ENCODE measurements at regions not wholly inside any gene's neighbourhood (a gene's known extent, or its start where the extent isn't known, plus 50 kb on each side); places are given as distances from the start of the nearest gene placed in this dataset.

DNA sequence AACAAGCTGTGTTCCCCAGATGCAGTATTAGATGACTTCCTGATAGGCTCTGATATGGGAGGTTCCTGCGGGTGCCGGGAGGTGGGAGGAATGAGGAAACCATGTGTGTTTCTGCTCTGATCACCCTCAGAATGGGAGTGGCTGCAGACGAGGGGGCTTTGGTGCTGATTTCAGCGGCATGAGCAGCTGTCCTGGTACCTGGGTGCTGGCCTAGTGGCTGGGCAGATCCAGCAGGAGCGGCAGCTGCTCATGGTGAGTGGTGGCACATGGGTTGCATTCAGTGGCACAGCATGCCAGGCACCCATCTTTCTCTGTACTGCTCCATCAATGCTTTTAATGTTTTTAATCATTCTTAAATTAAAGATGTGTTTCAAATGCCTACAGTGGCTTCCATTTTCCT is 177.2 kb upstream of the NETO1 start:
- DNase-seq (ENCODE audit: insufficient read length, low spot score, missing footprints) = no peak
- H3K36me3 ChIP-seq (ENCODE audit: insufficient read depth, low read length) = no peaks in the 10 kb centered on the region
- TF ChIP-seq, protein P1, sequence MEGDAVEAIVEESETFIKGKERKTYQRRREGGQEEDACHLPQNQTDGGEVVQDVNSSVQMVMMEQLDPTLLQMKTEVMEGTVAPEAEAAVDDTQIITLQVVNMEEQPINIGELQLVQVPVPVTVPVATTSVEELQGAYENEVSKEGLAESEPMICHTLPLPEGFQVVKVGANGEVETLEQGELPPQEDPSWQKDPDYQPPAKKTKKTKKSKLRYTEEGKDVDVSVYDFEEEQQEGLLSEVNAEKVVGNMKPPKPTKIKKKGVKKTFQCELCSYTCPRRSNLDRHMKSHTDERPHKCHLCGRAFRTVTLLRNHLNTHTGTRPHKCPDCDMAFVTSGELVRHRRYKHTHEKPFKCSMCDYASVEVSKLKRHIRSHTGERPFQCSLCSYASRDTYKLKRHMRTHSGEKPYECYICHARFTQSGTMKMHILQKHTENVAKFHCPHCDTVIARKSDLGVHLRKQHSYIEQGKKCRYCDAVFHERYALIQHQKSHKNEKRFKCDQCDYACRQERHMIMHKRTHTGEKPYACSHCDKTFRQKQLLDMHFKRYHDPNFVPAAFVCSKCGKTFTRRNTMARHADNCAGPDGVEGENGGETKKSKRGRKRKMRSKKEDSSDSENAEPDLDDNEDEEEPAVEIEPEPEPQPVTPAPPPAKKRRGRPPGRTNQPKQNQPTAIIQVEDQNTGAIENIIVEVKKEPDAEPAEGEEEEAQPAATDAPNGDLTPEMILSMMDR (IDR thresholded peaks at IDR 0.05; ENCODE audit: extremely low read depth, low read depth, low read length) = no peak
- H3K4me1 ChIP-seq (ENCODE audit: insufficient read depth, low read length) = no peaks in the 10 kb centered on the region
- H3K9me3 ChIP-seq (ENCODE audit: low read depth, low read length) = peaks cover 5% of the 10 kb centered on the region
- no peak overlapping the region for H2AFZ ChIP-seq (ENCODE audit: low read length)
- H3K4me2 ChIP-seq (ENCODE audit: insufficient read depth, low read length) = no peak overlapping the region
- no peaks in the 10 kb centered on the region for H4K20me1 ChIP-seq (ENCODE audit: insufficient read depth, low read length)
- H3K27ac ChIP-seq (ENCODE audit: low read depth, low read length) = no peak overlapping the region
- no peaks in the 10 kb centered on the region for H3K79me2 ChIP-seq (ENCODE audit: insufficient read depth, low read length)
- H3K27me3 ChIP-seq (ENCODE audit: insufficient read depth, low read length) = no peaks in the 10 kb centered on the region
- H3K4me3 ChIP-seq (ENCODE audit: insufficient read depth, low read length) = no peak overlapping the region

DNA sequence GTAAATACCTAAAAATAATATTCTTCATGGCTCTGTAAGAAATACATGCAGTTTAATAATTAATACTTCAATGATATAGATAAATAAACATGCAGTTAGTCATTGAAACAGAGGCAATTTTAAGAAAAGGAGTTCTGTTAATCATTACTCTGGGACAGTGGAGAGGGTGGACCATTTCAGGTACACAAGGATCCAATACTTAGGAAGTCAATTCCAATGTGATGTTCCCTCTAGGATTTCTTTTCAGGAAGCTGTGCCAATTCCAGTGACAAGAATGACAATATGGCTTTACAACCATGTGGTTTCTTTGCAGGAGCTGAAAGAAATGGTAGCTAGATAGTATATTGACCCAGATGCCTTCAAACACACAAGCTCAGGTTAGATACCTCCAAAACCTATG is 175.8 kb upstream of the NETO1 start:
- H3K4me3 ChIP-seq (ENCODE audit: insufficient read depth, low read length) = no peak overlapping the region
- peaks cover 2% of the 10 kb centered on the region for H3K9me3 ChIP-seq (ENCODE audit: low read depth, low read length)
- no peaks in the 10 kb centered on the region for H3K27me3 ChIP-seq (ENCODE audit: insufficient read depth, low read length)
- no peaks in the 10 kb centered on the region for H4K20me1 ChIP-seq (ENCODE audit: insufficient read depth, low read length)
- H2AFZ ChIP-seq (ENCODE audit: low read length) = no peak overlapping the region
- DNase-seq (ENCODE audit: insufficient read length, low spot score, missing footprints) = no peak
- no peaks in the 10 kb centered on the region for H3K36me3 ChIP-seq (ENCODE audit: insufficient read depth, low read length)
- H3K4me1 ChIP-seq (ENCODE audit: insufficient read depth, low read length) = no peaks in the 10 kb centered on the region
- H3K4me2 ChIP-seq (ENCODE audit: insufficient read depth, low read length) = no peak overlapping the region
- no peaks in the 10 kb centered on the region for H3K79me2 ChIP-seq (ENCODE audit: insufficient read depth, low read length)
- no peak overlapping the region for H3K27ac ChIP-seq (ENCODE audit: low read depth, low read length)
- TF ChIP-seq, protein P1 (IDR thresholded peaks at IDR 0.05; ENCODE audit: extremely low read depth, low read depth, low read length) = no peak

DNA sequence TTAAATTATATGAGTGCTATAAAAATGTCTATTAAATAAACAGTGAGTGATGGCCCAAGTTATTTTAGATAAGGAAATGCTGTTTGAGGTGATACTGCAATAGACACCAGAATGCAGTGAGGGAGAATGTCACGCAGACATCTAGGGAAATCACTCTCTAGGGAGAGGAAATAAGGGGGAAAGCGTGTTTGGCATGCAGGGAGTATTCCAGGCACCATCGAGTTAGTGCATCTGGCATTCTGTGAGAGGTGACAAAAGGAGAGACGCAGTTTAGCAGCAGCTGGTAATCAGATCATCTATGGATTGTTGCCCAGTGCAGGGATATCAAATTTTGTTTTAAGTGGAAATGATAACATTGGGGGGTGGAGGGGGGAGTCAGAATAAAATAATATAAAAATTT is 175.4 kb upstream of the NETO1 start:
- no peak overlapping the region for H3K4me2 ChIP-seq (ENCODE audit: insufficient read depth, low read length)
- no peaks in the 10 kb centered on the region for H3K4me1 ChIP-seq (ENCODE audit: insufficient read depth, low read length)
- H3K79me2 ChIP-seq (ENCODE audit: insufficient read depth, low read length) = no peaks in the 10 kb centered on the region
- H3K27ac ChIP-seq (ENCODE audit: low read depth, low read length) = no peak overlapping the region
- H3K36me3 ChIP-seq (ENCODE audit: insufficient read depth, low read length) = no peaks in the 10 kb centered on the region
- H3K9me3 ChIP-seq (ENCODE audit: low read depth, low read length) = peaks cover 2% of the 10 kb centered on the region
- H3K27me3 ChIP-seq (ENCODE audit: insufficient read depth, low read length) = no peaks in the 10 kb centered on the region
- no peak for DNase-seq (ENCODE audit: insufficient read length, low spot score, missing footprints)
- H3K4me3 ChIP-seq (ENCODE audit: insufficient read depth, low read length) = no peak overlapping the region
- H4K20me1 ChIP-seq (ENCODE audit: insufficient read depth, low read length) = no peaks in the 10 kb centered on the region
- H2AFZ ChIP-seq (ENCODE audit: low read length) = no peak overlapping the region
- TF ChIP-seq, protein P1 (IDR thresholded peaks at IDR 0.05; ENCODE audit: extremely low read depth, low read depth, low read length) = no peak

GRCh38 chr18:73040247-73040646 is 172.5 kb upstream of the NETO1 start:
- no peaks in the 10 kb centered on the region for H3K36me3 ChIP-seq (ENCODE audit: insufficient read depth, low read length)
- H3K4me3 ChIP-seq (ENCODE audit: insufficient read depth, low read length) = no peak overlapping the region
- no peaks in the 10 kb centered on the region for H3K79me2 ChIP-seq (ENCODE audit: insufficient read depth, low read length)
- H3K9me3 ChIP-seq (ENCODE audit: low read depth, low read length) = peaks cover 2% of the 10 kb centered on the region
- no peaks in the 10 kb centered on the region for H3K27me3 ChIP-seq (ENCODE audit: insufficient read depth, low read length)
- TF ChIP-seq, protein P1 (IDR thresholded peaks at IDR 0.05; ENCODE audit: extremely low read depth, low read depth, low read length) = no peak
- no peak for DNase-seq (ENCODE audit: insufficient read length, low spot score, missing footprints)
- H3K27ac ChIP-seq (ENCODE audit: low read depth, low read length) = no peak overlapping the region
- H2AFZ ChIP-seq (ENCODE audit: low read length) = no peak overlapping the region
- no peak overlapping the region for H3K4me2 ChIP-seq (ENCODE audit: insufficient read depth, low read length)
- no peaks in the 10 kb centered on the region for H3K4me1 ChIP-seq (ENCODE audit: insufficient read depth, low read length)
- no peaks in the 10 kb centered on the region for H4K20me1 ChIP-seq (ENCODE audit: insufficient read depth, low read length)

Measured in osteoblast (primary cell).